ENCODE measurements at regions not wholly inside any gene's neighbourhood (a gene's known extent, or its start where the extent isn't known, plus 50 kb on each side); places are given as distances from the start of the nearest gene placed in this dataset.
"Not testable (repeated sequence)": the region's sequence is repeated elsewhere in the genome, so short reads cannot be mapped to it uniquely, and the experiment has no call there.

DNA sequence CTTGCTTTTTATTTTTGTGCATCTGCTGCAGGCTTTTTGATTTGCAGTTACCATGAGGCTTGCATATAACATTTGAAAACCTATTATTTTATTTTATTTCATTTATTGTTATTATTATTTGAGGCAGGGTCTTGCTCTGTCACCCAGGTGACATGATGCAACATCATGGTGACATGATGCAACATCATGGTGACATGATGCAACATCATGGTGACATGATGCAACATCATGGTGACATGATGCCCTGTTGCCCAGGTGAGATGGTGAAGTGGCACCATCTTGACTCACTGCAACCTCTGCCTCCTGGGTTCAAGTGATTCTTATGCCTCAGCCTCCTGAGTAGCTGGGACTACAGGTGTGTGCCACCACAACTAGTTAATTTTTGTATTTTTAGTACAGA, 244.5 kb upstream of the CTBP2 start:
- not testable (repeated sequence) for TF ChIP-seq EZH2 (IDR thresholded peaks at IDR 0.05); POLR2AphosphoS5 (IDR thresholded peaks at IDR 0.05; ENCODE audit: borderline replicate concordance, low read depth, low read length); FOXP2 (optimal IDR thresholded peaks at IDR 0.05; ENCODE audit: control extremely low read depth, extremely low read length, insufficient read depth)

Measured in SK-N-MC (cell line).